ENCODE measurements at regions not wholly inside any gene's neighbourhood (a gene's known extent, or its start where the extent isn't known, plus 50 kb on each side); places are given as distances from the start of the nearest gene placed in this dataset.
"Not testable (repeated sequence)": the region's sequence is repeated elsewhere in the genome, so short reads cannot be mapped to it uniquely, and the experiment has no call there.

- DNase-seq (ENCODE audit: low read depth): no peak
- no peak overlapping the region for H3K4me3 ChIP-seq (ENCODE audit: low read depth, low read length)
Measured at GRCh38 chr16:65717846-65718245, 596.0 kb upstream of the CDH11 start.

GRCh38 chr16:65716737-65717700 is 595.2 kb upstream of the CDH11 start:
- H3K4me3 ChIP-seq (ENCODE audit: low read depth, low read length): no peak overlapping the region
- no peak for DNase-seq (ENCODE audit: low read depth)

- H3K4me3 ChIP-seq (ENCODE audit: low read depth, low read length): no peak overlapping the region
- no peak for DNase-seq (ENCODE audit: low read depth)
Measured at GRCh38 chr16:65713181-65713808, 591.4 kb upstream of the CDH11 start.

DNA sequence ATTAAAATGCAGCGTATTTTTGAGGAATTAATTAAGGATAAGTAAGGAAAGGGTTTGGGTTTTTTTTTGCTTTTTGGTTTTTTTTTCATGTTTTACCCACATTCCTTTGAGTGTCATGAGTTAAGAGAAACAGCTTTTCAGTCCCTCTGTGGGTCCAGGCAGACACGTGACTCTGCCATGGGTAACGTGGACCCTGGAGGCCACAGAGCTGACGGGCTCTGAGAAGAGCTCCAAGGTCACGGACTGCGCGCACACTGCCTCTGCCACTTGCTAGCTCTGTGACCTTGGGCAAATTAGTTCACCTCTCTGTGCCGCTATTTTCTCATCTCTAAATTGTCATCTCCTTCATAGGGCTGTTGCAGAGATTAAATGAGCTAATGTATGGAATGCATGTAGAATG is 588.2 kb upstream of the CDH11 start:
- no peak overlapping the region for H3K4me3 ChIP-seq (ENCODE audit: low read depth, low read length)
- no peak for DNase-seq (ENCODE audit: low read depth)

DNA sequence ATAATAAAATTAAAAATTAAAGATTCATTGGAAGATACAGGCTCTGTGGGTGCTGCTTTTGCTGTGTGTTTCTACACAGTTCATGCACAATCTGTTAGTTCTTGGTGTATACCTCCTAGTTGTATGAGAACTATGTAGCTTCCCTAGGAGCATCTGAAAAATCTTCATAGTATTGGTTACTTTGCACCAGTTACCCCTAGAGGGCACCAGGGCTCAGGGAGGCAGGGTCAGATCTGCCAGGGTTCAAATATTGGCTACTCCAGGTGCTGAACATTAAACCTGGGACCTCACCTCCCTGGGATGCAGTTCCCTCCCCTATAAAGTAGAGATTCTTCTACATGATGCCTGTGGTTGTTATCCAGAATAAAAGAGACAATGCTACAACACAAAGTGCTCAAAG is 583.0 kb upstream of the CDH11 start:
- H3K4me3 ChIP-seq (ENCODE audit: low read depth, low read length): no peak overlapping the region
- DNase-seq (ENCODE audit: low read depth): no peak

DNA sequence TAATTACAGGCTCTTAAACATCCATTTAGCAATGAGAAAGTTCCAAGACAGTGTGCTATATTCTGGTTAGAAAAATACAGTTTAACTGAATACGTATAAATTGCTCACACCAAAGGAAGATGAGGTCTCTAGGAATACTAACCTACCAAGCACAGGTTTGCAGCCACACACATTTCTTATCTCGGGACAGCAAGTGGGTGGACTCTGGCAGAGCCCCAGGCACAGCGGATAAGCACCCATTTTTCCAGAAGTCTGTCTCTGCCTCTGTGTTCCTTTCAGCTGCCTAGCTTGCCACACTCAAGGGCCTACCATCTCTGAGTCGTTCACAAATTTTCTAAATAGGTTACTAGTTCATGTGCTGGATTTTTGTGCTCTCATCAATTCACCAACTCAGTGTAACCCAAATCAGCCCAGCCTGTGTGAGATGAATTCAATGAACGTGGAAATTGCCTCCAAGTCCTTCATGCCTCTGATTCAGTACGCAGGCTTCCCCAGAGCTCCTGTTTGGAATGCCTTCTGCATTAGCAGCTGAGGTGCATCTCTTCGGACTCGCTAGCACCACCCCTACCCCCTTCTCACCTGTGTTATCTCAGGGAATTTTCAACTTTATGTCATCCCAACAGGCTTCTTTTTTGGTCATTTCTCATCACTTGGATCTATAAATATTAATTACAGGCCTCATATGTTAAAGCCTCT is 581.0 kb upstream of the CDH11 start:
- H3K4me3 ChIP-seq (ENCODE audit: low read depth, low read length): no peak overlapping the region
- no peak for DNase-seq (ENCODE audit: low read depth)

DNA sequence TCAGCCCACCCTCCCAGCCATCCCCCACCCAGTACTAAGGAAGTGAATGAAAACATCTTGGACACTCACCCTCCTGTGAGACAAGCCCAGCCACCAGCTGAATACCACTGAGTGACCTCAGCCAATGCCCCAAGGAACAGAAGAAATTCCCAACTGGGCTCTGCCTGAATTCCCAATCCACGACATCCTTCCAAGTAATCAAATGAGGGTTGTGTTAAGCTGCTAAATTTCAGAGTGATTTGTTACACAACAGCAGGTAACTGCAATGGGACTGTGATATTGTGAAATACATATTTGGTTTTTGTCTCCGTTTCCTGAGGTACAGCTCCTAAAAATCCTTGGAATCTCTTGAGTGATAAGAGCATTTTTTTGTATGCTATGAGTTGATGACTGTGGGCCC is 578.7 kb upstream of the CDH11 start:
- DNase-seq (ENCODE audit: low read depth): no peak
- H3K4me3 ChIP-seq (ENCODE audit: low read depth, low read length): no peak overlapping the region

GRCh38 chr16:65698791-65699321 is 577.0 kb upstream of the CDH11 start:
- DNase-seq (ENCODE audit: low read depth): no peak
- no peak overlapping the region for H3K4me3 ChIP-seq (ENCODE audit: low read depth, low read length)

DNA sequence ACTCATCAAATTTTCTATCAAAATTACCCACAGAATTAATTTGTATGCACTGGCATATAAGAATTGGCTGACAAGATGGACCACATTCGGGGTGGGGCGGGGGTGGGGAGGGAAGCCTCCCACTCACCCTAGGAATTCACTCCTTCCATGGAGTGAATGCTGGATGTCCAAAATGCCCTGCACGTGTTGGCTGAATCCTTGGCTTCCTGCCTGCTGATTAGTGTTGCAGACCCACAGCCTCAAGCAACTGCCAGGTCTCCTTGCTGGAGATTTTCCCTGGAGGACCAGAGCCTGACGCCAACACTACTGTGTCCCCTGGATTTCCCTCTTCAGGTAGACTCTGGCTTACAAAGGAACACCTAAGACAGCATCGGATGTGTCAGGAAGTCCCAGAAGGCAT is 575.7 kb upstream of the CDH11 start:
- no peak for DNase-seq (ENCODE audit: low read depth)

DNA sequence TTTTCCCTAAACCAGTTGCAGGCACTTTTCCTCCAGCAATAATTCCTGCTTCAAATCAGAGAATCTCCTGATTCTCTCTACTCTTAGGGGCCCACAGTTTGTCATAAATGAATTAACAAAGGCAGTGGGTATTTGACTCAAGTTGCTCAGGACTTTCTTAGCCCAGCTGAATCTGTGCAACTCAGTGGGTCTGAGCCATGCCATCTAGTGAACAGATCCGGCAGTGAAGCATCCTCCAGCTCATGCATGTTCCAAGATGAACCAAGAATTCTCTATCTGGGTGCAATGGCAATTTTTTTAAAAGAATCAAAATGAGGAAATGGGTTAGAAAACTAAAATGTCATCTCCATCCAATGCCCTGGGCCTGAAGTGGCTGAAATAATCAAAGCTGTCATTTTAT is 575.2 kb upstream of the CDH11 start:
- DNase-seq (ENCODE audit: low read depth): no peak
- H3K4me3 ChIP-seq (ENCODE audit: low read depth, low read length): no peak overlapping the region

More for the DNA sequence above, 575.7 kb upstream of the CDH11 start:
- no peak overlapping the region for H3K4me3 ChIP-seq (ENCODE audit: low read depth, low read length)

GRCh38 chr16:65691846-65692245 is 570.0 kb upstream of the CDH11 start:
- DNase-seq (ENCODE audit: low read depth); H3K4me3 ChIP-seq (ENCODE audit: low read depth, low read length): not testable (repeated sequence)

DNA sequence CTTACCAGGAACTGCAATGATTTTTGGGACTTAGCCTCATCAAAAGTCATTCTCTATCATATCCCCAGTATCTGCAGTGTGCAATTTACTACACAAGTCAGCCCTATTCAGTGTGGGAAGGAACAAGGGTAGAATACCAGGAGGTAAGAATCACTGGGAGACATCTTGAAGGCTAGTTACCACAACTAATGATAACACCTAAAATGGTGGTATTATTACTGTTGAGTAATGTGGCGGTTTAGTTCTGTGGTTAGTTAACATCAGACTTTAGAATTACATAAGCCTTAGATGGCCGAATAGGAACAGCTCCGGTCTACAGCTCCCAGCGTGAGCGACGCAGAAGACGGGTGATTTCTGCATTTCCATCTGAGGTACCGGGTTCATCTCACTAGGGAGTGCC is 567.9 kb upstream of the CDH11 start:
- H3K4me3 ChIP-seq (ENCODE audit: low read depth, low read length): no peak overlapping the region
- DNase-seq (ENCODE audit: low read depth): no peak

DNA sequence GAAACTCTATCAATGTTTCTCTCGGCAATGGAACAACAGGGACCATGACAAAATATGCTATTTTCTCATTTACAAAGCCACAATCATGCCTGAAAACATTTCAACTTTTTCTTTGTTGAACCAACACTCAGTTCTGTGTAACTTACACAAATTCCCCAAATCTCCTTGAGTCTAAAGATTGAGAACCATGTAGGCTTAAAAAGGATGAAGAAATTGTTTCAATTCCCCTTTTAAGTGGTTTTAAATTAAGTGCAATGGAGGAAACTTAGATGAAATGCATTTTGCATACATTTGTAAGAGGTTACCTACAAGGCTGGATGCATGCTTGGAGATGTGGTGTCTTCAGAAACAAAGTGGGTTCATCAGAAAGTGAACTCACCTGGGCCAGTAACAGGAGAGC is 566.4 kb upstream of the CDH11 start:
- no peak overlapping the region for H3K4me3 ChIP-seq (ENCODE audit: low read depth, low read length)
- no peak for DNase-seq (ENCODE audit: low read depth)

- DNase-seq (ENCODE audit: low read depth): no peak
Measured at GRCh38 chr16:65684230-65684629, 562.4 kb upstream of the CDH11 start.

GRCh38 chr16:65681406-65681805 is 559.5 kb upstream of the CDH11 start:
- H3K4me3 ChIP-seq (ENCODE audit: low read depth, low read length): no peak overlapping the region
- DNase-seq (ENCODE audit: low read depth): no peak

More at GRCh38 chr16:65684230-65684629, 562.4 kb upstream of the CDH11 start:
- H3K4me3 ChIP-seq (ENCODE audit: low read depth, low read length): no peak overlapping the region

GRCh38 chr16:65679785-65680184 is 557.9 kb upstream of the CDH11 start:
- DNase-seq (ENCODE audit: low read depth): no peak
- no peak overlapping the region for H3K4me3 ChIP-seq (ENCODE audit: low read depth, low read length)

- DNase-seq (ENCODE audit: low read depth): no peak
- no peak overlapping the region for H3K4me3 ChIP-seq (ENCODE audit: low read depth, low read length)
Measured at GRCh38 chr16:65675161-65675560, 553.3 kb upstream of the CDH11 start.

GRCh38 chr16:65672960-65673359 is 551.1 kb upstream of the CDH11 start:
- H3K4me3 ChIP-seq (ENCODE audit: low read depth, low read length): no peak overlapping the region
- no peak for DNase-seq (ENCODE audit: low read depth)

GRCh38 chr16:65671071-65671470 is 549.2 kb upstream of the CDH11 start:
- H3K4me3 ChIP-seq (ENCODE audit: low read depth, low read length): no peak overlapping the region
- no peak for DNase-seq (ENCODE audit: low read depth)

DNA sequence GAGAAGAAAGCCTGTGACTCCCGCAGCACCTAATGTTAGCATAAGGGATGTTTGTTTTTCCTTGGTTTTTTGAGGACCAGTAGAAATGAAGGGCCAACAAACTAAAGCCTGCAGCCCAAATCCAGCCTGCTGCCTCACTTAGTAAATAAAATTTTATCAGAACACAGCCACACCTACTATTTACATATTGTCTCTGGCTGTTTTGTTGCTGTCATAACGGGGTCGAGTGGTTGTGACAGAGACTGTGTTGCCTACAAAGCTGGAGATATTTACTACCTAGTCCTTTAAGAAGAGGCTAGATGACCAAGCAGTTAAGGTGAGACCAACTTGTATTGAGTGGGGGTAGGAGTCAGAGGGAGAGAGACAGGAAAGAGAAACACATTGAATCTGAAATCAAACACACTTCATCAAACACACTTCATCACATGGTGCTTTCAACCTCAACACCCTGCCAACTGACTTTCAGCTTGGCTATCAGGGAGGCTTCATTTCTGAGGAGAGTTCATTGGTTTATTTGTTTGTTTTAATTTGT is 546.3 kb upstream of the CDH11 start:
- no peak overlapping the region for H3K4me3 ChIP-seq (ENCODE audit: low read depth, low read length)
- DNase-seq (ENCODE audit: low read depth): no peak
